Smooth muscle cell (in vitro differentiated cells): ENCODE measurements at regions not wholly inside any gene's neighbourhood (a gene's known extent, or its start where the extent isn't known, plus 50 kb on each side); places are given as distances from the start of the nearest gene placed in this dataset.
"Not testable (repeated sequence)": the region's sequence is repeated elsewhere in the genome, so short reads cannot be mapped to it uniquely, and the experiment has no call there.

Experiments
- DNase-seq: peaks from one replicate; lab custom pipeline; 2025; ENCODE audit not compliant: unreplicated experiment; lab: John Stamatoyannopoulos, UW
- H2AFZ ChIP-seq: fragments of 200-600 bp; sonication (generic); 2 replicates; pipeline ENCODE4 v1.6.0; 2016; ENCODE audit warnings: antibody characterized with exemption, low read depth, mild to moderate bottlenecking
- H3F3A ChIP-seq: fragments of 200-600 bp; sonication (generic); 2 replicates; pipeline ENCODE4 v1.6.0; 2017; ENCODE audit warnings: antibody characterized with exemption, low read depth
- H3K27ac ChIP-seq: fragments of 200-600 bp; sonication (generic); 2 replicates; pipeline ENCODE4 v1.5.1; 2016; ENCODE audit warnings: low read depth, mild to moderate bottlenecking
- H3K27me3 ChIP-seq: fragments of 200-600 bp; sonication (generic); 2 replicates; pipeline ENCODE4 v1.6.1; 2016; ENCODE audit warnings: low read depth, mild to moderate bottlenecking
- H3K36me3 ChIP-seq: fragments of 200-600 bp; sonication (generic); 2 replicates; pipeline ENCODE4 v1.5.1; 2016; ENCODE audit warnings: low read depth
- H3K4me1 ChIP-seq: fragments of 200-600 bp; sonication (generic); 2 replicates; pipeline ENCODE4 v1.5.1; 2016; ENCODE audit warnings: low read depth
- H3K4me2 ChIP-seq: fragments of 200-600 bp; sonication (generic); 2 replicates; pipeline ENCODE4 v1.6.0; 2016; ENCODE audit warnings: mild to moderate bottlenecking
- H3K4me3 ChIP-seq: fragments of 200-600 bp; sonication (generic); 2 replicates; pipeline ENCODE4 v1.5.1; 2016; ENCODE audit warnings: mild to moderate bottlenecking
- H3K79me2 ChIP-seq: fragments of 200-600 bp; sonication (generic); 2 replicates; pipeline ENCODE4 v1.6.0; 2016; ENCODE audit warnings: low read depth, mild to moderate bottlenecking
- H3K9ac ChIP-seq: fragments of 200-600 bp; sonication (generic); 2 replicates; pipeline ENCODE4 v1.6.0; 2016; ENCODE audit warnings: low read depth
- H3K9me3 ChIP-seq: fragments of 200-600 bp; sonication (generic); replicated peaks from 2 replicates; pipeline ENCODE4 v1.5.1; 2016; ENCODE audit warnings: low read depth
- H4K20me1 ChIP-seq: fragments of 200-600 bp; sonication (generic); 2 replicates; pipeline ENCODE4 v1.6.0; 2016; ENCODE audit warnings: low read depth
- WGBS: methylation state at CpG from one replicate; pipeline ENCODE4 v1.1.7; 2016; ENCODE audit warnings: low lambda C conversion rate; 5-methylcytosine and 5-hydroxymethylcytosine counted together
- TF ChIP-seq, protein P1 (sequence below): fragments of 200-600 bp; sonication (generic); IDR thresholded peaks from 2 replicates; pipeline ENCODE4 v1.5.1; 2017; ENCODE audit warnings: borderline replicate concordance, mild to moderate bottlenecking, antibody characterized with exemption; ENCODE audit not compliant: insufficient read depth, poor library complexity, severe bottlenecking

DNA sequence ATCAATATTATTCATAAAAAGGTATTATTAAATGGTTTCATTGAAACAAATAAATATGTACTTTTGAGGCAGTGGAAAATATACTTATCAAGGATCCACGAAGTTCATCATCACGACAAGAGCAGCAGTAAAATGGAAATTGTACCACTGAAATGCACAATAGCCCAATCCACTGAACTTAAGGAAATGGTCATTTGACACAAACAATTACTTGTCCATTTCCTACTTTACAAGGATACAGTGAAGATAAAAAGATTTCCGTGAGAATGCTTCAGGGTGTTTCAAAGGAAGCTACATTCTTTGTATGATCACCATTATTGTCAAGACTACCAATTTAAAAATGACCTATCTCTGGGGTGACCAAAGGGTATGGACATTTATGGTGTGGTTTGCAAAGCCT is 210.3 kb downstream of the SYK start:
- Histone ChIP-seq H3K9me3 (no peaks in the 10 kb centered on the region), H3K4me3 (no peak overlapping the region), H2AFZ (no peak overlapping the region), H3F3A (no peaks in the 10 kb centered on the region), H3K27ac (no peak overlapping the region), H3K4me1 (no peaks in the 10 kb centered on the region), H3K27me3 (no peaks in the 10 kb centered on the region), H3K9ac (no peak overlapping the region), H4K20me1 (no peaks in the 10 kb centered on the region), H3K4me2 (no peak overlapping the region), H3K79me2 (no peaks in the 10 kb centered on the region), H3K36me3 (no peaks in the 10 kb centered on the region)
- 61% methylated on average over 3 of the region's 3 CpGs for WGBS
- DNase-seq: no peak
- TF ChIP-seq, protein P1, sequence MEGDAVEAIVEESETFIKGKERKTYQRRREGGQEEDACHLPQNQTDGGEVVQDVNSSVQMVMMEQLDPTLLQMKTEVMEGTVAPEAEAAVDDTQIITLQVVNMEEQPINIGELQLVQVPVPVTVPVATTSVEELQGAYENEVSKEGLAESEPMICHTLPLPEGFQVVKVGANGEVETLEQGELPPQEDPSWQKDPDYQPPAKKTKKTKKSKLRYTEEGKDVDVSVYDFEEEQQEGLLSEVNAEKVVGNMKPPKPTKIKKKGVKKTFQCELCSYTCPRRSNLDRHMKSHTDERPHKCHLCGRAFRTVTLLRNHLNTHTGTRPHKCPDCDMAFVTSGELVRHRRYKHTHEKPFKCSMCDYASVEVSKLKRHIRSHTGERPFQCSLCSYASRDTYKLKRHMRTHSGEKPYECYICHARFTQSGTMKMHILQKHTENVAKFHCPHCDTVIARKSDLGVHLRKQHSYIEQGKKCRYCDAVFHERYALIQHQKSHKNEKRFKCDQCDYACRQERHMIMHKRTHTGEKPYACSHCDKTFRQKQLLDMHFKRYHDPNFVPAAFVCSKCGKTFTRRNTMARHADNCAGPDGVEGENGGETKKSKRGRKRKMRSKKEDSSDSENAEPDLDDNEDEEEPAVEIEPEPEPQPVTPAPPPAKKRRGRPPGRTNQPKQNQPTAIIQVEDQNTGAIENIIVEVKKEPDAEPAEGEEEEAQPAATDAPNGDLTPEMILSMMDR: no peak

DNA sequence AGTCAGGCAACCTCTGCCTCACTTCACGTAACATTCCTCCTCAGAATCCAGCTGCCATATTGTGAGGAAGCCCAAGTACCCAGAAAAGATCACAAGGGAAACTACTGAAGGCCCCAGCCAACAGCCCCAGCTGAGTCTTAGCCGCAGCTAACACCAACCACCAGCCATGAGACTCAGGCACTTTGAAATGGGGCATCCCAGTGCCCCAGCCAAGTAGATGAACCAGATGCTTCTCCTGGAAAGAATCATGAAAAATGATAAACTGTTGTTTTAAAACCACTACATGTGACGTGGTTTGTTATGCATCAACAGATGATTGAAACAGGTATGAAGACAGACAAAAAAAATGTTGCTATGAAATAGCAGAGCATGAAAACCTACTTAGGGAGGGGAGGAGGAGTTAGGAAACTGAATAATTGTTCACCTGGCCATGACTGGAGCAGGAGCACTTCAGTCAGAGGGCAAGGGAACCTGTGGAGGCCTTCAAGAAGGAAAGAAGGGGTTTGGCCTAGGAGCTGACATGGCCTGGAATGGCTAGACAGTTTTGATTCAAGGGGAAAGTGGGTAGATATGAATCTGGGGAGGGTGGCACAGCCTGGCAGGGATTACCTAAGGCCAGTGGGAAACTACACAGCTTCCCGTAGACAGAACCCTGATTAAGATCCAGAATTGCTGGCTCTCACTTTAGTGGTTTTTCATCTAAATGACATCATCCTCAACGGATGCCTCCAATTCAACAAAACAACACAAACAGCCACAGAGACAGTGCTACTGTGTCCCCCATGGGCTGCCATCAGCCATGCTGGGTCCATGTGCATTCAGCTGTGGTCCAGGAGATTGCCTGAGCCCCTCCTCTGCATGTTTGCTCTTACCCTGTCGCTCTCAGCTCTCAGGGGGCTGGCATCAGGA is 211.6 kb downstream of the SYK start:
- no peaks in the 10 kb centered on the region for H3K36me3 ChIP-seq
- H4K20me1 ChIP-seq: no peaks in the 10 kb centered on the region
- H3K9me3 ChIP-seq: no peaks in the 10 kb centered on the region
- H3K4me3 ChIP-seq: no peak overlapping the region
- H3K9ac ChIP-seq: no peak overlapping the region
- H2AFZ ChIP-seq: no peak overlapping the region
- H3K27me3 ChIP-seq: no peaks in the 10 kb centered on the region
- H3K4me2 ChIP-seq: no peak overlapping the region
- no peaks in the 10 kb centered on the region for H3F3A ChIP-seq
- TF ChIP-seq, protein P1: no peak
- WGBS: 92% methylated on average over 6 of the region's 6 CpGs
- H3K27ac ChIP-seq: no peak overlapping the region
- no peak for DNase-seq
- H3K79me2 ChIP-seq: no peaks in the 10 kb centered on the region
- no peaks in the 10 kb centered on the region for H3K4me1 ChIP-seq

DNA sequence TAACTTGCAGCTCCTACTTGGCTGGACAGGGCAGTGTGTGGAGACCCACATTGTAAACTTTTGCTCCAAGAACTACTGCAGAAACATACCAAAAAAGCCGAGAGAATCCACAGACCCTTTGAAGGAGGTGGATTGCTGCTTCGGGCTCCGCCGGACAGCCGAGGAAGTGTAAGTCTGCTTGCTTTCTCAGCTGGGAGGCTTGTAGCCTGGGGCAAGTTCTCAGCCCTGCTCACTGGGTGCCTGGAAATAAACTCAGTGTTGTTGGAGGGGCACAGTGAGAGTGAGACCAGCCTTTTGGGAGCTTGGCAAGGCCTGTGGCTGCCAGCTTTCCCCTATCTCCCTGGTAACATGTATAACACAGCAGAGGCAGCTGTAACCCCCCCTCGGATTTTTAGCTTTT is 215.6 kb downstream of the SYK start:
- no peak overlapping the region for H3K4me3 ChIP-seq
- no peaks in the 10 kb centered on the region for H3K27me3 ChIP-seq
- TF ChIP-seq, protein P1: no peak
- H4K20me1 ChIP-seq: no peaks in the 10 kb centered on the region
- no peak for DNase-seq
- H3K9me3 ChIP-seq: no peaks in the 10 kb centered on the region
- H3K27ac ChIP-seq: no peak overlapping the region
- no peak overlapping the region for H3K4me2 ChIP-seq
- H2AFZ ChIP-seq: no peak overlapping the region
- no peaks in the 10 kb centered on the region for H3K79me2 ChIP-seq
- no peaks in the 10 kb centered on the region for H3F3A ChIP-seq
- no peaks in the 10 kb centered on the region for H3K4me1 ChIP-seq
- no peaks in the 10 kb centered on the region for H3K36me3 ChIP-seq
- H3K9ac ChIP-seq: no peak overlapping the region
- 78% methylated on average over 6 of the region's 6 CpGs for WGBS

DNA sequence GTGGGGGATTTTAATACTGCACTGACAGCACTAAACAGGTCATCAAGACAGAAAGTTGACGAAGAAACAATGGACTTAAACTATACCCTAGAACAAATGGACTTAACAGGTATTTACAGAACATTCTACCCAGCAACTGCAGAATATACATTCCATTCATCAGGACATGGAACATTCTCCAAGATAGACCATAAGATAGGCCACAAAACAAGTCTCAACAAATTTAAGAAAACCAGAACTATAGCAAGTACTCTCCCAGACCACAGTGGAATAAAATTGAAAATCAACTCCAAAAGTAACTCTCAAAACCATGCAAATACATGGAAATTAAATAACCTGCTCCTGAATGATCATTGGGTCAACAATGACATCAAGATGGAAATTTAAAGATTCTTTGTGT is 218.3 kb downstream of the SYK start:
- H4K20me1 ChIP-seq, H3K27ac ChIP-seq, H3K36me3 ChIP-seq, H3K4me3 ChIP-seq, H2AFZ ChIP-seq, H3K9me3 ChIP-seq, H3K9ac ChIP-seq, DNase-seq, H3F3A ChIP-seq, H3K79me2 ChIP-seq, H3K4me1 ChIP-seq, H3K4me2 ChIP-seq, H3K27me3 ChIP-seq: not testable (repeated sequence)
- 88% methylated on average over 1 of the region's 1 CpG for WGBS

DNA sequence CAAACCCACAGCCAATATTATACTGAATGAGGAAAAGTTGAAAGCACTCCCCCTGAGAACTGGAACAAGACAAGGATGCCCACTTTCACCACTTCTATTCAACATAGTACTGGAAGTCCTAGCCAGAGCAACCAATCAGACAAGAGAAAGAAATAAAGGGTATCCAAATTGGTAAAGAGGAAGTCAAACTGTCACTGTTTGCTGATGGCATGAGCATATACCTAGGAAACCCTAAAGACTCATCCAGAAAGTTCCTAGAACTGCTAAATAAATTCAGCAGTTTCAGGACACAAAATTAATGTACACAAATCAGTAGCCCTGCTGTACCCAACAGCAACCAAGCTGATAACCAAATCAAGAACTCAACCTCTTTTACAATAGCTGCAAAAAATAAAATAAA is 220.0 kb downstream of the SYK start:
- H3K9ac ChIP-seq, H3K4me1 ChIP-seq, H3K9me3 ChIP-seq, H3K79me2 ChIP-seq, H3K27ac ChIP-seq, H4K20me1 ChIP-seq, H2AFZ ChIP-seq, H3K36me3 ChIP-seq, H3F3A ChIP-seq, H3K4me3 ChIP-seq, H3K27me3 ChIP-seq, H3K4me2 ChIP-seq, DNase-seq: not testable (repeated sequence)
